Lower leg skin (tissue), 4 donors: ENCODE measurements at regions not wholly inside any gene's neighbourhood (a gene's known extent, or its start where the extent isn't known, plus 50 kb on each side); places are given as distances from the start of the nearest gene placed in this dataset.

Experiments
- DNase-seq, 2 donors: peaks; one replicate each; pipeline ENCODE4 v3.0.0-alpha.2; 2019; ENCODE audit warnings: low spot score in 2 of 2
- H3K4me3 ChIP-seq: fragments of 200-600 bp; sonication (generic); 2 replicates; pipeline ENCODE4 v1.5.1; 2017; ENCODE audit warnings: mild to moderate bottlenecking, low read depth; ENCODE audit not compliant: poor library complexity, severe bottlenecking
- CTCF ChIP-seq, 3 donors: fragments of 450-650 bp; IDR thresholded peaks; one replicate each; pipeline ENCODE4 v1.5.1; 2016; ENCODE audit warnings: antibody characterized with exemption in 3 of 3, mild to moderate bottlenecking in 3 of 3, moderate library complexity in 2 of 3
- POLR2A ChIP-seq, 2 donors: fragments of 450-650 bp; IDR thresholded peaks; one replicate each; pipeline ENCODE4 v1.6.1; 2016 to 2017; ENCODE audit warnings: antibody characterized with exemption in 2 of 2, mild to moderate bottlenecking in 1 of 2, moderate library complexity in 1 of 2
- WGBS, 2 donors: methylation state at CpG; one replicate each; pipeline ENCODE4 v1.1.5; 2018; 5-methylcytosine and 5-hydroxymethylcytosine counted together
- intact Hi-C: fragments of 100-400 bp; cut with DNase I; formaldehyde crosslinking; loops from one replicate; pipeline ENCODE4 v1.15.0; 2023; ENCODE audit warnings: low total_unique reads

GRCh38 chr2:215652388-215652787 is 216.5 kb upstream of the FN1 start:
- intact Hi-C loops = no loop called here
- TF ChIP-seq CTCF (IDR thresholded peaks at IDR 0.05) (no peak), POLR2A (IDR thresholded peaks at IDR 0.05) (no peak)
- DNase-seq = no peak
- H3K4me3 ChIP-seq = no peak overlapping the region
- WGBS, 2 donors = 64 to 66% methylated on average over 2 of the region's 2 CpGs

GRCh38 chr2:215651412-215651811 is 215.5 kb upstream of the FN1 start:
- intact Hi-C loops = no loop called here
- no peak for DNase-seq
- WGBS, 2 donors = 95 to 98% methylated on average over 4 of the region's 4 CpGs
- TF ChIP-seq CTCF (IDR thresholded peaks at IDR 0.05) = no peak
- TF ChIP-seq POLR2A (IDR thresholded peaks at IDR 0.05) = no peak
- H3K4me3 ChIP-seq = no peak overlapping the region

- intact Hi-C loops = no loop called here
- H3K4me3 ChIP-seq = no peak overlapping the region
- no peak for TF ChIP-seq CTCF (IDR thresholded peaks at IDR 0.05)
- TF ChIP-seq POLR2A (IDR thresholded peaks at IDR 0.05) = no peak
- WGBS, 2 donors = 69 to 79% methylated on average over 7 of the region's 7 CpGs
- DNase-seq = no peak
These were observed 208.5 kb upstream of the FN1 start for GRCh38 chr2:215644233-215644897.

GRCh38 chr2:215638687-215639086 is 202.8 kb upstream of the FN1 start:
- no peak for DNase-seq
- intact Hi-C loops = no loop called here
- H3K4me3 ChIP-seq = no peak overlapping the region
- no peak for TF ChIP-seq CTCF (IDR thresholded peaks at IDR 0.05)
- no peak for TF ChIP-seq POLR2A (IDR thresholded peaks at IDR 0.05)

GRCh38 chr2:215637651-215638050 is 201.8 kb upstream of the FN1 start:
- intact Hi-C loops = no loop called here
- TF ChIP-seq POLR2A (IDR thresholded peaks at IDR 0.05) (no peak), CTCF (IDR thresholded peaks at IDR 0.05) (no peak)
- H3K4me3 ChIP-seq = no peak overlapping the region
- no peak for DNase-seq

- intact Hi-C loops = no loop called here
- TF ChIP-seq CTCF (IDR thresholded peaks at IDR 0.05) (no peak), POLR2A (IDR thresholded peaks at IDR 0.05) (no peak)
- H3K4me3 ChIP-seq = no peak overlapping the region
- no peak for DNase-seq
- 73 to 95% methylated on average over 3 of the region's 3 CpGs for WGBS, 2 donors
These were observed 200.9 kb upstream of the FN1 start for GRCh38 chr2:215636816-215637215.
